CD4-positive, alpha-beta T cell (primary cell): ENCODE measurements at regions not wholly inside any gene's neighbourhood (a gene's known extent, or its start where the extent isn't known, plus 50 kb on each side); places are given as distances from the start of the nearest gene placed in this dataset.

Source experiments
- ATAC-seq: fragments of 200-7000 bp; cut with Tn5 transposase; one replicate; pipeline ENCODE4 v1.10.0; 2022; ENCODE audit warnings: mild to moderate bottlenecking; ENCODE audit not compliant: poor library complexity
- CTCF ChIA-PET: fragments of 350-600 bp; sonication (Branson Sonifier 250); formaldehyde crosslinking; loops from one replicate; lab custom pipeline; 2021; ENCODE audit warnings: antibody characterized with exemption, inconsistent platforms; lab: Charles Lee
- POLR2A ChIA-PET: fragments of 350-600 bp; sonication (Branson Sonifier 250); formaldehyde crosslinking; loops from one replicate; lab custom pipeline; 2021; ENCODE audit warnings: antibody characterized with exemption, inconsistent platforms; lab: Charles Lee
- DNase-seq, 14 experiments: peaks; one replicate each; pipeline ENCODE4 v3.0.0-alpha.2; 2013 to 2020; ENCODE audit warnings: mixed read lengths in 2 of 14
- H3K27ac ChIP-seq, 2 donors: one replicate each; pipeline versions ENCODE4 v1.5.1 to v1.7.0; 2013; ENCODE audit warnings: low read length in 2 of 2, low read depth in 1 of 2, mild to moderate bottlenecking in 1 of 2
- H3K27me3 ChIP-seq, 2 experiments: 1 replicate in 1 of 2; 2 replicates in 1 of 2; pipeline versions ENCODE4 v1.6.1 to v1.7.0; 2013; ENCODE audit warnings: low read length in 2 of 2, control low read depth in 1 of 2, mild to moderate bottlenecking in 1 of 2, moderate library complexity in 1 of 2; ENCODE audit not compliant: insufficient read depth in 2 of 2, control insufficient read depth in 1 of 2
- H3K36me3 ChIP-seq: one replicate; pipeline ENCODE4 v1.6.1; 2013; ENCODE audit warnings: low read length, control low read depth; ENCODE audit not compliant: insufficient read depth
- H3K4me1 ChIP-seq: one replicate; pipeline ENCODE4 v1.6.1; 2013; ENCODE audit warnings: low read length, control low read depth; ENCODE audit not compliant: insufficient read depth
- H3K4me3 ChIP-seq: one replicate; pipeline ENCODE4 v1.5.1; 2013; ENCODE audit warnings: mild to moderate bottlenecking, low read length, moderate library complexity
- H3K9me3 ChIP-seq, 2 experiments: 1 replicate in 1 of 2; 2 replicates in 1 of 2; pipeline versions ENCODE4 v1.6.1 to v1.7.0; 2013; ENCODE audit warnings: low read length in 2 of 2, mild to moderate bottlenecking in 2 of 2, control low read depth in 1 of 2, moderate library complexity in 1 of 2; ENCODE audit not compliant: control insufficient read depth in 1 of 2, insufficient read depth in 1 of 2
- H3K27ac Mint-ChIP-seq: one replicate; pipeline ENCODE4 v1.8.0; 2020; ENCODE audit warnings: mixed read lengths
- H3K27me3 Mint-ChIP-seq: one replicate; pipeline ENCODE4 v1.8.0; 2021; ENCODE audit warnings: mixed read lengths
- H3K36me3 Mint-ChIP-seq: one replicate; pipeline ENCODE4 v1.8.0; 2021; ENCODE audit warnings: low read depth, mixed read lengths
- H3K4me1 Mint-ChIP-seq: one replicate; pipeline ENCODE4 v1.8.0; 2021; ENCODE audit warnings: low read depth, mixed read lengths
- H3K4me3 Mint-ChIP-seq: one replicate; pipeline ENCODE4 v1.8.0; 2020; ENCODE audit warnings: mild to moderate bottlenecking, mixed read lengths
- H3K9me3 Mint-ChIP-seq: one replicate; pipeline ENCODE4 v1.8.0; 2020; ENCODE audit warnings: mixed read lengths
- CTCF ChIP-seq: fragments of 200-600 bp; IDR thresholded peaks from one replicate; pipeline ENCODE4 v1.8.0; 2022; ENCODE audit warnings: antibody characterized with exemption, mild to moderate bottlenecking
- intact Hi-C, 2 experiments: fragments of 100-400 bp; cut with DNase I in 1 of 2; cut with micrococcal nuclease in 1 of 2; formaldehyde crosslinking; loops; one replicate each; pipeline versions ENCODE4 v1.15.1 to v1.9.0; 2023 to 2025; cut with DNase I, micrococcal nuclease

- Mint-ChIP-seq H3K36me3 (no peaks in the 10 kb centered on the region), H3K27ac (no peak overlapping the region), H3K9me3 (no peaks in the 10 kb centered on the region), H3K4me3 (no peak overlapping the region), H3K4me1 (no peaks in the 10 kb centered on the region), H3K27me3 (peaks cover 25% of the 10 kb centered on the region)
- ChIA-PET CTCF (no interaction called here), POLR2A (no interaction called here)
- TF ChIP-seq CTCF = no peak
- no peaks in the 10 kb centered on the region for H3K4me1 ChIP-seq
- no peak for DNase-seq
- peaks cover 0 to 4% of the 10 kb centered on the region in 2 experiments for H3K27me3 ChIP-seq
- H3K9me3 ChIP-seq = no peaks in the 10 kb centered on the region
- intact Hi-C loops = no loop called here
- H3K27ac ChIP-seq = no peak overlapping the region
- H3K4me3 ChIP-seq = no peak overlapping the region
- no peaks in the 10 kb centered on the region for H3K36me3 ChIP-seq
- no peak for ATAC-seq
These were observed 90.8 kb downstream of the PCDH1 start for GRCh38 chr5:141787376-141787775.

- no peaks in the 10 kb centered on the region for H3K36me3 Mint-ChIP-seq
- H3K4me3 ChIP-seq = no peak overlapping the region
- POLR2A ChIA-PET = no interaction called here
- H3K9me3 Mint-ChIP-seq = no peaks in the 10 kb centered on the region
- no peaks in the 10 kb centered on the region for H3K9me3 ChIP-seq
- intact Hi-C loops = no loop called here
- no peaks in the 10 kb centered on the region for H3K36me3 ChIP-seq
- H3K4me1 ChIP-seq = no peaks in the 10 kb centered on the region
- peaks cover 0 to 4% of the 10 kb centered on the region in 2 experiments for H3K27me3 ChIP-seq
- no peaks in the 10 kb centered on the region for H3K4me1 Mint-ChIP-seq
- no peak for TF ChIP-seq CTCF
- ATAC-seq = no peak
- H3K4me3 Mint-ChIP-seq = no peak overlapping the region
- CTCF ChIA-PET = no interaction called here
- no peak overlapping the region for H3K27ac Mint-ChIP-seq
- no peak overlapping the region for H3K27ac ChIP-seq
- peaks cover 25% of the 10 kb centered on the region for H3K27me3 Mint-ChIP-seq
- DNase-seq = no peak
These were observed 91.5 kb downstream of the PCDH1 start for GRCh38 chr5:141786700-141787099.

GRCh38 chr5:141785711-141786110 lies 92.5 kb downstream of the PCDH1 start:
- Histone ChIP-seq H3K27ac (no peak overlapping the region), H3K9me3 (no peaks in the 10 kb centered on the region), H3K36me3 (no peaks in the 10 kb centered on the region), H3K4me1 (no peaks in the 10 kb centered on the region), H3K4me3 (no peak overlapping the region), H3K27me3 (peaks cover 0 to 4% of the 10 kb centered on the region in 2 experiments)
- DNase-seq (no peak), ATAC-seq (no peak)
- no peak for TF ChIP-seq CTCF
- Mint-ChIP-seq H3K4me1 (no peaks in the 10 kb centered on the region), H3K27ac (no peak overlapping the region), H3K4me3 (no peak overlapping the region), H3K9me3 (no peaks in the 10 kb centered on the region), H3K36me3 (no peaks in the 10 kb centered on the region), H3K27me3 (peaks cover 25% of the 10 kb centered on the region)
- POLR2A ChIA-PET = no interaction called here
- intact Hi-C loops = no loop called here
- CTCF ChIA-PET = no interaction called here
